ENCODE measurements at regions not wholly inside any gene's neighbourhood (a gene's known extent, or its start where the extent isn't known, plus 50 kb on each side); places are given as distances from the start of the nearest gene placed in this dataset.
"Not testable (repeated sequence)": the region's sequence is repeated elsewhere in the genome, so short reads cannot be mapped to it uniquely, and the experiment has no call there.

GRCh38 chr2:83342860-83343329, 1116.2 kb downstream of the SUCLG1 start:
- Histone ChIP-seq H3K27me3 (no peaks in the 10 kb centered on the region), H3K36me3 (no peaks in the 10 kb centered on the region), H3K4me3 (no peak overlapping the region), H3K27ac (no peak overlapping the region), H3K4me1 (no peaks in the 10 kb centered on the region), H3K9me3 (no peaks in the 10 kb centered on the region)
- TF ChIP-seq CTCF (IDR thresholded peaks at IDR 0.05): no peak
- whole genome bisulfite sequencing, 2 donors: 81 to 91% methylated on average over 2 of the region's 2 CpGs
- no peak for FAIRE-seq
- ATAC-seq: no peak
- intact Hi-C loops (cut with DNase I): no loop called here
- no peak for DNase-seq

GRCh38 chr2:83340424-83340823, 1118.7 kb downstream of the SUCLG1 start:
- 85 to 95% methylated on average over 3 of the region's 3 CpGs for WGBS, 2 donors
- Histone ChIP-seq H3K27ac (no peak overlapping the region), H3K9me3 (no peaks in the 10 kb centered on the region), H3K4me3 (no peak overlapping the region), H3K27me3 (no peaks in the 10 kb centered on the region), H3K36me3 (no peaks in the 10 kb centered on the region), H3K4me1 (no peaks in the 10 kb centered on the region)
- intact Hi-C loops (cut with DNase I): no loop called here
- no peak for DNase-seq
- ATAC-seq: no peak
- TF ChIP-seq CTCF (IDR thresholded peaks at IDR 0.05): no peak
- FAIRE-seq: no peak

GRCh38 chr2:83339942-83340341, 1119.1 kb downstream of the SUCLG1 start:
- H3K4me3 ChIP-seq; intact Hi-C loops (cut with DNase I); ATAC-seq; H3K4me1 ChIP-seq; H3K27ac ChIP-seq; H3K9me3 ChIP-seq; FAIRE-seq; H3K27me3 ChIP-seq; DNase-seq; H3K36me3 ChIP-seq: not testable (repeated sequence)
- WGBS, 2 donors: 90 to 95% methylated on average over 5 of the region's 5 CpGs

GRCh38 chr2:83331810-83332209, 1127.3 kb downstream of the SUCLG1 start:
- no peak overlapping the region for H3K4me3 ChIP-seq
- no peaks in the 10 kb centered on the region for H3K36me3 ChIP-seq
- ATAC-seq: no peak
- 87 to 99% methylated on average over 3 of the region's 3 CpGs for WGBS, 2 donors
- no peaks in the 10 kb centered on the region for H3K4me1 ChIP-seq
- intact Hi-C loops (cut with DNase I): no loop called here
- no peak for DNase-seq
- TF ChIP-seq CTCF (IDR thresholded peaks at IDR 0.05): no peak
- no peaks in the 10 kb centered on the region for H3K9me3 ChIP-seq
- H3K27ac ChIP-seq: no peak overlapping the region
- no peak for FAIRE-seq
- H3K27me3 ChIP-seq: no peaks in the 10 kb centered on the region

- no peak for TF ChIP-seq CTCF (IDR thresholded peaks at IDR 0.05)
- H3K9me3 ChIP-seq: no peaks in the 10 kb centered on the region
These were observed 1136.0 kb downstream of the SUCLG1 start for GRCh38 chr2:83323038-83323437.

GRCh38 chr2:83320053-83320452, 1139.0 kb downstream of the SUCLG1 start:
- no peaks in the 10 kb centered on the region for H3K27me3 ChIP-seq
- H3K9me3 ChIP-seq: no peaks in the 10 kb centered on the region
- TF ChIP-seq CTCF (IDR thresholded peaks at IDR 0.05): no peak
- no peaks in the 10 kb centered on the region for H3K4me1 ChIP-seq
- ATAC-seq: no peak
- H3K27ac ChIP-seq: no peak overlapping the region
- H3K36me3 ChIP-seq: no peaks in the 10 kb centered on the region
- no peak overlapping the region for H3K4me3 ChIP-seq
- DNase-seq: no peak
- no peak for FAIRE-seq
- intact Hi-C loops (cut with DNase I): no loop called here

More at GRCh38 chr2:83323038-83323437, 1136.0 kb downstream of the SUCLG1 start:
- H3K4me3 ChIP-seq: no peak overlapping the region
- FAIRE-seq (no peak), ATAC-seq (no peak), DNase-seq (no peak)
- no peaks in the 10 kb centered on the region for H3K36me3 ChIP-seq
- intact Hi-C loops (cut with DNase I): no loop called here
- 47 to 54% methylated on average over 1 of the region's 1 CpG for WGBS, 2 donors
- H3K27ac ChIP-seq: no peak overlapping the region
- no peaks in the 10 kb centered on the region for H3K4me1 ChIP-seq
- H3K27me3 ChIP-seq: no peaks in the 10 kb centered on the region

Measured in pancreas (tissue), 10 donors.